GM06990 (cell line): ENCODE measurements at regions not wholly inside any gene's neighbourhood (a gene's known extent, or its start where the extent isn't known, plus 50 kb on each side); places are given as distances from the start of the nearest gene placed in this dataset.

ENCODE experiments used
- DNase-seq: peaks from one replicate; pipeline ENCODE4 v3.0.0-alpha.2; 2011; ENCODE audit not compliant: insufficient read length; ENCODE audit errors: extremely low read depth
- H3K27me3 ChIP-seq: replicated peaks from 2 replicates; pipeline ENCODE4 v1.6.0; 2011; ENCODE audit warnings: low read length; ENCODE audit not compliant: control insufficient read depth, insufficient read depth
- H3K36me3 ChIP-seq: 2 replicates; pipeline ENCODE4 v1.5.1; 2011; ENCODE audit warnings: low read length; ENCODE audit not compliant: control insufficient read depth, insufficient read depth
- H3K4me3 ChIP-seq: replicated peaks from 2 replicates; pipeline ENCODE4 v1.5.1; 2011; ENCODE audit warnings: low read depth, mild to moderate bottlenecking, control low read depth, low read length
- CTCF ChIP-seq: IDR thresholded peaks from 2 replicates; pipeline ENCODE4 v1.5.1; 2011; ENCODE audit warnings: low read length, control low read depth, mild to moderate bottlenecking, inconsistent platforms; ENCODE audit not compliant: insufficient read depth, poor library complexity, severe bottlenecking

DNA sequence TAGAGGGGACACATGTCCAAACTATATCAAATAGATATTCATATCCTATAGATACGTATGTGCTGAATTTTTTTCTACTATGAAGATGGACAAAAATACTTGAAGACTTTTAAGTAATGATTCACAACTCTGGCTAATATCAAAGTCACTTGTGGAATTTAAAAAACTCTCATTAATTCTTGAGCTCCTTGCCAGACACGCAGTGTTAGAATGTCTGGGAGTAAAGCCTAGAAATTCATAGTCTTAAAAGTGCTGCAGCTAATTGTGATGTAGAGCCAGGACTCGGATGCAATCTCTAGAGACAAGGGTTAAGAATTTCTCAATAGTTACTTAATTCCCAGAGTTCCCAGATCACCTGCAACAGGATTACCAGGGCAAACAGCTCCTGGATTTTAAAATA, 107.4 kb downstream of the ARL6IP6 start:
- Histone ChIP-seq H3K36me3 (no peaks in the 10 kb centered on the region), H3K27me3 (no peaks in the 10 kb centered on the region), H3K4me3 (no peak overlapping the region)
- no peak for DNase-seq
- TF ChIP-seq CTCF, result no peak

DNA sequence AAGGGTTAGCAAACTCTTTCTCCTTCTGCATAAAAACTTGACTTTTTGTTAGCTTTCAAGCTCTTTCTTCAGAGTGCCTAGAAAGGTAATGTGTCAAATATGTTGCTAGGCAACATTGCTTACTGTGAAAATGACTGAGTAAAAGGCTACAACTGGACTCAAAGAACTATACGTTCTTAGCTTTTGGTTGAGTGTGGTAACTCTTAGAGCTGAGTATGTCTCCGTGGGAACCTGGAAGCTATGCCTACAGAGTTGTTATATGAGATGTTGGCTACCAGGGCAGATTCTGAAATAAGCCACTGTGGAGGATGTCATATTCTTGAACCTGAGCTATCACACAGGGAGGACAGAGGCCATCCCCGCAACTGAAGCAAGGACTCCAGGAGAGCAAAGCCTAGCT, 105.5 kb downstream of the ARL6IP6 start:
- no peaks in the 10 kb centered on the region for H3K27me3 ChIP-seq
- no peak for TF ChIP-seq CTCF
- no peaks in the 10 kb centered on the region for H3K36me3 ChIP-seq
- no peak overlapping the region for H3K4me3 ChIP-seq
- no peak for DNase-seq

- Histone ChIP-seq H3K27me3 (no peaks in the 10 kb centered on the region), H3K36me3 (no peaks in the 10 kb centered on the region), H3K4me3 (no peak overlapping the region)
- DNase-seq, result no peak
- TF ChIP-seq CTCF, result no peak
These were observed 104.3 kb downstream of the ARL6IP6 start for GRCh38 chr2:152822676-152823075.

DNA sequence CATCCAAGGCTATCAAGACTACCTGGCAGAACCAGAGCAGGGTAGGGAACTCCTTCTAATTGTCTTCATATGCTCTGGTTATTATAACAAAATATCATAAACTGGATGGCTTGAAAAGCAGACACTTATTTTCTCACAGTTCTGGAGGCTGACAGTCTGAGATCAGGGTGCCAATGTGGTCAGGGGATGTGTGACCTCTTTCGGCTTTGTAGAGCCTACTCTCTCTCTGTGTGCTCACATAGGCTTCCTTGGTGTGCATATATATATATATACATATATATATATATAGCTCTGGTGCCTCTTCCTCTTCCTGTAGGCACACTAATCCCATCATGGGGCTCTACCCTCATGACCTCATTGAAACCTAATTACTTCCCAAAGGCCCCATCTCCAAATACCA, 101.6 kb downstream of the ARL6IP6 start:
- H3K27me3 ChIP-seq, result no peaks in the 10 kb centered on the region
- no peak for DNase-seq
- no peak overlapping the region for H3K4me3 ChIP-seq
- H3K36me3 ChIP-seq, result no peaks in the 10 kb centered on the region
- TF ChIP-seq CTCF, result no peak

- H3K4me3 ChIP-seq, result no peak overlapping the region
- no peak for DNase-seq
- no peak for TF ChIP-seq CTCF
- H3K27me3 ChIP-seq, result no peaks in the 10 kb centered on the region; the same call in 1 of the 2 replicates
- no peaks in the 10 kb centered on the region for H3K36me3 ChIP-seq
These were observed 97.3 kb downstream of the ARL6IP6 start for GRCh38 chr2:152815634-152816257.
